HG02678 (cell line): ENCODE measurements at regions not wholly inside any gene's neighbourhood (a gene's known extent, or its start where the extent isn't known, plus 50 kb on each side); places are given as distances from the start of the nearest gene placed in this dataset.
"Not testable (repeated sequence)": the region's sequence is repeated elsewhere in the genome, so short reads cannot be mapped to it uniquely, and the experiment has no call there.

ENCODE experiments used
- ATAC-seq: cut with Tn5 transposase; IDR thresholded peaks from one replicate; pipeline ENCODE4 v1.9.1; 2021; ENCODE audit warnings: mild to moderate bottlenecking, moderate library complexity; ENCODE audit not compliant: unreplicated experiment

- no peak for ATAC-seq
Measured at GRCh38 chr3:107150675-107151074, 226.6 kb upstream of the CCDC54 start.

GRCh38 chr3:107153981-107154380 lies 223.3 kb upstream of the CCDC54 start:
- no peak for ATAC-seq

- no peak for ATAC-seq
Measured at GRCh38 chr3:107172411-107172810, 204.8 kb upstream of the CCDC54 start.

- no peak for ATAC-seq
Measured at GRCh38 chr3:107184375-107184774, 192.9 kb upstream of the CCDC54 start.

DNA sequence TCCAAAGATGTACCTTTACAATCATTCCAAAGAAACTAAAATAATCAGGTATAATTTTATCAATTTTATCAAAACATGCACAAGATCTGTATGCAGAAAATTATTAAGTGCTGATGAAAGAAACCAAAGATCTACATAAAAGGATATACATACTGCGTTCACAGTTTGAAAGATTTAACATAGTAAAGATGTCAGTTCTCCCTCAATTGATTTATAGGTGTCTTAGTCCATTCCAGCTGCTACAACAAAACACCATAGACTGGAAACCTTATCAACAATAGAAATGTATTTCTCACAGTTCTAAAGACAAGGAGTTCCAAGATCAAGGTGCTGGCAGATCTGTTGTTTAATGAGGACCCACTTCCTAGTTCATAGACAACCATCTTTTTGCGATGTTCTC lies 189.0 kb upstream of the CCDC54 start:
- no peak for ATAC-seq

- ATAC-seq = no peak
Measured at GRCh38 chr3:107189158-107189791, 188.0 kb upstream of the CCDC54 start.

DNA sequence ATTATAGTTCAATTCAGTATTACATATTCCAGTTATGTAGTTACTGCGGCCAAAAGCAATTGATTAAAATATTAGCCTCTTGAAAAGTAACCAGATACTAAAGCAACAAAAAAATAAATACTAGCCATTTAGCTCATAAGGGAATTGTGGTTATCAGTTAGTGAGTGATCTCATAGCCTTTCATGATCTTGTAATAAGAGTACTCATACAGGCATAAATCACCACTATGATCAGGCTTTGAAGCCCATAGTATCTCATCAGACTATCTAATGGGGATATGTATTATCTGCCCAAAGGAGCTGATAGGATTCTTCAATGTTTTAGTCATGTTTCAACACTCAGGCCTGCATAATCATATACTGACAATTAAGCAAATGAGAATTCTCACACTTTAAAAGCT lies 184.1 kb upstream of the CCDC54 start:
- no peak for ATAC-seq

GRCh38 chr3:107198581-107199181 lies 178.6 kb upstream of the CCDC54 start:
- ATAC-seq = no peak

DNA sequence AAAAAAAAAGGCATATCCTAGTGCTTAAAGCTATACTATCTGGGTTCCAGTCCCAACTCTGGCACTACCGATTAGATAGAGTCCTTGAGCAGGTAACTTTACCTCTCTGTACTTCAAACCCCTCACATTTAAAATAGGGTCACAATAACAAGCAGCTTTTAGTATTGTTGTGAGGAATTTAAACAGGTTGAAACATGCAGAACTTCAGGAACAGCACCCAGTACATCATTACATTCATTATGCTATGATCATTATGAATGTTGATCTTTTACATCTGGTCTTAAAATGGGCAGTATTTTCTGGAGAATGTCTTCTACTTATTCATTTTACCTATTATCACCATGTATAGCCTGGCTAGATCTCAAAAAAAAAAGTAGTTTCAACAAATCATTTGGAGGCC lies 176.1 kb upstream of the CCDC54 start:
- ATAC-seq = no peak

- ATAC-seq = not testable (repeated sequence)
Measured at GRCh38 chr3:107202885-107203284, 174.4 kb upstream of the CCDC54 start.

DNA sequence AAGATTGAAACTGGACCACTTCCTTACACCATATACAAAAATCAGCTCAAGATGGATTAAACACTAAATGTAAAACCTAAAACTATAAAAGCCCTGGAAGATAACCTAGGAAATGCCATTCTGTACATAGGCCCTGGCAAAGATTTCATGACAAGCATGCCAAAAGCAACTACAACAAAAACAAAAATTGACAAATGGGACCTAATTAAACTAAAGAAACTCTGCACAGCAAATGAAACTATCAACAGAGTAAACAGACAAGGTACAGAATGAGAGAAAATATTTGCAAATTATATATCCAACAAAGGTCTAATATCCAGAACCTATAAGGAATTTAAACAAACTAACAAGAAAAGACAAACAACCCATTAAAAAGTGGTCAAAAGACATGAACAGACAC lies 173.1 kb upstream of the CCDC54 start:
- no peak for ATAC-seq

DNA sequence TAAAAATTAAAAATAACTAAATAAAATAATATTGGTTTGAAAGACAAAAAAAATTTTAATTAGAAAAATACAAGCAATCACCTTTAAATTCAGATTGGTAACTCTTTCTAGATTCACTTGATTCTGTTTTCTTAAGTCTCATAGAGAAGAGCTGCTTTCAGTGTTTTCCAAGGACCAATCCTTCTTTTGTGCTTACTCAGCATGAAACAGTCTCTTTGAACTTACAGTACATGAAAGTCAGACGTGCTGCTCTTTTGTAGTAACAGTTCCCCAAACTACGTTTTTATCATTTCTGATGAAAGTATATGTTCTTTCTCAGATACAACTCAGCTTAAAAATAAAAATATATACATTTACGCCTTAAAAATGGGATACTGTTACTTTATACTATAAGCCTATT lies 171.9 kb upstream of the CCDC54 start:
- no peak for ATAC-seq

- no peak for ATAC-seq
Measured at GRCh38 chr3:107206141-107206540, 171.1 kb upstream of the CCDC54 start.

DNA sequence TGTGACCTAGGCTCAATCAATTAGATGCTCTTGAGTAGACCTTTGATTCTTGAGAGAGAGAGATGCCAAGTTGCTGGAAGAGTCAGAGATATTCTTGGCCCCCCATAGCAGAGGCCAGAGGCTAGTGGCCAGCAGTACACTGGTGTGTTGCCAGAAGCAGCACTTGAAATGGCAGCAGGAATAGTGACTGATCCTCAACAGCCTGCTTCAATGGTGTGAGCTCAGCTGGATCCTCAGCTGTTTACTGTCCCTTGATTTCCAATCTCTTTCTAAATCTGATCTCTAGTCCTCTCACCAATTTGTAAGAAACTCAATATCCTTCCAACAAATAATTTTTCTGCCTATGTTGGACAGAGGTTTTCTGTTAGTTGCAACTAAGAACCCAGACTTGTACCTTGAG lies 170.3 kb upstream of the CCDC54 start:
- no peak for ATAC-seq

DNA sequence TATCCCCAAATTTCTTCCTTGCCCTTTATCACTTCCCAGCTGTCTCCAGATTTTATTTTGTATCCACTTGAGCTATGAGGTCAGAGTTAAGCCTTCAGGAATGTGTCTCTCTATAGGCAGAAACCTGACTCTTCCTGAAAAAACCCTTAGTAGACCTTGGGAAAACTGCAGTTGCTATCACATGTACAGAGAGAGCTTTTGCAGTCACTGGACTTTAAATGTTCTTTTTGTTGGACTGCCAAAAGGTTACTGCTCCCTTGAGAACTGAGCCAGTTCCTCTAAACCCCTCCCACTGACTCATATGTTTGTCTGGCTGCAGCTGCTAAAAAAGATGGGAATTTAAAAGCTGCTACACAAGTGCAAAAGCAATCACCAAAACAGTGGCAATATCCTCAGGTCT lies 169.1 kb upstream of the CCDC54 start:
- no peak for ATAC-seq

GRCh38 chr3:107208796-107209195 lies 168.4 kb upstream of the CCDC54 start:
- no peak for ATAC-seq

- no peak for ATAC-seq
Measured at GRCh38 chr3:107209302-107209990, 167.8 kb upstream of the CCDC54 start.

DNA sequence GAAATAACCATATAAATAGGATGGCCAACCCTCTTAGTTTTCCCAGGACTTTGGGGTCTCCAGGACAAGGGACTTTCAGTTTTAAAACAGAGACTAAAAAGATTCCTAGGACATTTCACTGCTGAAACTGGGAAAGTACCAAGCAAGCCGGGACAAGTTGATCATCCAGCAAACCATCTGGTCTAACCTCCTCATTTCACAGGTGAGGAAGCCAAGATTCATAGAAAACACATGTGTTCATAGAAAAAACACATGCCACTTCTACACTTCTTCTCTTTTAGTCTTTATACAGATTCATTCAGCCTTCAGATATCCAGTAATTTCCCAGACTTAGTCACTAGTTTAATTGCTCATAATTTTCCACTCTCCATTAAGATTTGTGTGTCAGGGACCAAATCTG lies 165.6 kb upstream of the CCDC54 start:
- no peak for ATAC-seq

DNA sequence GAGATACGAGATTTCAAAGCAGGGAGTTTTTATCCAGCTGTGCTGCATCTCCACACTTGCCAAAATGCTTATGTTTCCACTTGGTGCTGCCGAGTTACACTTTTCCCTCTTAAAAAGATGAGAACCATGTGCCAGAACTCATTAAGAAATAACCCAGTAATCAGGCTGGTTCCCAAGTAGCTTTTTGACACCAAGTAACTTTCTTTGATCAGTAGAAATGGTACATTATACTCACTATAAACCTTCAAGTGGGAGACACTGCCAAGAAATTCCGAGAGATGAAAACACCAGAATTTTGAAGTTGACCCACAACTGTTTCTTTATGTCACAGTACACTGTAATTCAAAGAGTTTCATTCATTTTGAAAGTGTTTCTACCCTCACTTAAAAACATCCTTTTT lies 164.6 kb upstream of the CCDC54 start:
- no peak for ATAC-seq

- no peak for ATAC-seq
Measured at GRCh38 chr3:107213044-107213669, 164.1 kb upstream of the CCDC54 start.

DNA sequence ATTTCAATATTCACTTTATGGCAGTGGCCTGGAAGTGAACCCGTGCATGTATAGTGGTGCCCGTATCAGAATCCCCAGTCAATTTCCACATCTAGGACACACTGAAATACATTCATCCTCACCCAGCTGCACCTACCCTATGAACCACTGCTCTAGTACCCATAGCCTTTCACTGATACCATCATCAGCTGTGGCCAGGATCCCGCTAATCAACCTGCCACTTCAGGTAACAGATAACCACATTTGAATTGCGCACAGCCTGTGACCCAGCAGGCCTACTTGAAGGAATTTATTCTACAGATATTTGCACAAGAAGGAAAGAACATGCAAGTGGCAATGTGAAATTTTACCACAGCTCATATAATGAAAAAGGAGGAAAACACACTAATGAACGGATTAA lies 161.0 kb upstream of the CCDC54 start:
- ATAC-seq = no peak

- ATAC-seq = no peak
Measured at GRCh38 chr3:107216711-107217110, 160.5 kb upstream of the CCDC54 start.
